Activated CD4-positive, alpha-beta T cell treated with anti-CD3 and anti-CD28 coated beads, Interleukin-2, amount 50 U/mL, for 4 hours (primary cell): ENCODE measurements at regions not wholly inside any gene's neighbourhood (a gene's known extent, or its start where the extent isn't known, plus 50 kb on each side); places are given as distances from the start of the nearest gene placed in this dataset.
"Not testable (repeated sequence)": the region's sequence is repeated elsewhere in the genome, so short reads cannot be mapped to it uniquely, and the experiment has no call there.

Source experiments
- DNase-seq, 2 experiments: peaks; one replicate each; pipeline ENCODE4 v3.0.0-alpha.2; 2020

- DNase-seq = no peak
Measured at GRCh38 chr3:5766848-5767247, 579.3 kb downstream of the EDEM1 start.

- DNase-seq = no peak
Measured at GRCh38 chr3:5767304-5767703, 579.8 kb downstream of the EDEM1 start.

GRCh38 chr3:5768281-5768945, 580.9 kb downstream of the EDEM1 start:
- no peak for DNase-seq

GRCh38 chr3:5769825-5770224, 582.3 kb downstream of the EDEM1 start:
- no peak for DNase-seq

- no peak for DNase-seq
Measured at GRCh38 chr3:5774337-5774736, 586.8 kb downstream of the EDEM1 start.

- not testable (repeated sequence) for DNase-seq
Measured at GRCh38 chr3:5775100-5775499, 587.6 kb downstream of the EDEM1 start.

- no peak for DNase-seq
Measured at GRCh38 chr3:5784690-5785089, 597.2 kb downstream of the EDEM1 start.

- no peak for DNase-seq
Measured at GRCh38 chr3:5787861-5788488, 600.5 kb downstream of the EDEM1 start.

- DNase-seq = no peak
Measured at GRCh38 chr3:5788496-5788895, 601.0 kb downstream of the EDEM1 start.

- DNase-seq = no peak
Measured at GRCh38 chr3:5791558-5791957, 604.1 kb downstream of the EDEM1 start.

- no peak for DNase-seq
Measured at GRCh38 chr3:5796541-5796940, 609.0 kb downstream of the EDEM1 start.

- DNase-seq = no peak
Measured at GRCh38 chr3:5798809-5799208, 611.3 kb downstream of the EDEM1 start.

- no peak for DNase-seq
Measured at GRCh38 chr3:5799398-5799797, 611.9 kb downstream of the EDEM1 start.

- DNase-seq = no peak
Measured at GRCh38 chr3:5800965-5801364, 613.5 kb downstream of the EDEM1 start.

GRCh38 chr3:5806192-5806591, 618.7 kb downstream of the EDEM1 start:
- no peak for DNase-seq

GRCh38 chr3:5809586-5810246, 622.2 kb downstream of the EDEM1 start:
- DNase-seq = no peak

- DNase-seq = no peak
Measured at GRCh38 chr3:5811016-5811415, 623.5 kb downstream of the EDEM1 start.

- DNase-seq = no peak
Measured at GRCh38 chr3:5813521-5813920, 626.0 kb downstream of the EDEM1 start.

GRCh38 chr3:5822843-5823242, 635.3 kb downstream of the EDEM1 start:
- no peak for DNase-seq

- DNase-seq = no peak
Measured at GRCh38 chr3:5826467-5826866, 639.0 kb downstream of the EDEM1 start.

- DNase-seq = no peak
Measured at GRCh38 chr3:5828251-5828650, 640.7 kb downstream of the EDEM1 start.

- no peak for DNase-seq
Measured at GRCh38 chr3:5840056-5840455, 652.5 kb downstream of the EDEM1 start.

- DNase-seq = no peak
Measured at GRCh38 chr3:5841599-5841998, 654.1 kb downstream of the EDEM1 start.

GRCh38 chr3:5846261-5846660, 658.8 kb downstream of the EDEM1 start:
- no peak for DNase-seq
